ENCODE measurements at regions not wholly inside any gene's neighbourhood (a gene's known extent, or its start where the extent isn't known, plus 50 kb on each side); places are given as distances from the start of the nearest gene placed in this dataset.

DNA sequence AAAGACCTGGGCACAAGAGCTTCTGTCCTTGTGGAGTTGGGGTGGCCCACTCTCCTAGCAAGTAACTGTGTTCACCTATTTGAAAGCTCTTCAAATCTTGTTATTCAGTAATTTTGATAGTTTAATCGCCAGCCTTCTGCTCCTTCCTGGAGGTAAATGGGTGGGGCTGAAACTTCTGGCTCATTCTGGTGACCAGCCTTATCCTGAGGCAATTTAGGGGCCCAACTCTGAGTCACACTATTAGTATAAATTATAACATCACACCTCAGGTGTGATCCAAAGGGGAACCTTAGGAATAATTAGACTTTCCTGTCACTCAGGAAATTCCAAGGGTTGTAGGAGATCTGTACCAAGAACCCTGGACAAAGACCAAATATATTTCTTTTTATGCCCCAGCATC, 255.8 kb upstream of the RGPD4 start:
- no peak for TF ChIP-seq EZH2 (IDR thresholded peaks at IDR 0.05)
- no peak for TF ChIP-seq POLR2AphosphoS5 (IDR thresholded peaks at IDR 0.05; ENCODE audit: borderline replicate concordance, low read depth, low read length)
- TF ChIP-seq FOXP2 (optimal IDR thresholded peaks at IDR 0.05; ENCODE audit: control extremely low read depth, extremely low read length, insufficient read depth): no peak
